ENCODE measurements at regions not wholly inside any gene's neighbourhood (a gene's known extent, or its start where the extent isn't known, plus 50 kb on each side); places are given as distances from the start of the nearest gene placed in this dataset.
"Not testable (repeated sequence)": the region's sequence is repeated elsewhere in the genome, so short reads cannot be mapped to it uniquely, and the experiment has no call there.

- TF ChIP-seq CTCF (IDR thresholded peaks at IDR 0.05; ENCODE audit: low read depth, low read length) = no peak
These were observed 61.9 kb upstream of the RGS1 start for GRCh38 chr1:192513697-192514096.

GRCh38 chr1:192516776-192517297, 58.7 kb upstream of the RGS1 start:
- no peak for TF ChIP-seq CTCF (IDR thresholded peaks at IDR 0.05; ENCODE audit: low read depth, low read length)
- H3K4me3 ChIP-seq (ENCODE audit: low read depth, low read length) = no peak overlapping the region

More at GRCh38 chr1:192513697-192514096, 61.9 kb upstream of the RGS1 start:
- no peak overlapping the region for H3K4me3 ChIP-seq (ENCODE audit: low read depth, low read length)

DNA sequence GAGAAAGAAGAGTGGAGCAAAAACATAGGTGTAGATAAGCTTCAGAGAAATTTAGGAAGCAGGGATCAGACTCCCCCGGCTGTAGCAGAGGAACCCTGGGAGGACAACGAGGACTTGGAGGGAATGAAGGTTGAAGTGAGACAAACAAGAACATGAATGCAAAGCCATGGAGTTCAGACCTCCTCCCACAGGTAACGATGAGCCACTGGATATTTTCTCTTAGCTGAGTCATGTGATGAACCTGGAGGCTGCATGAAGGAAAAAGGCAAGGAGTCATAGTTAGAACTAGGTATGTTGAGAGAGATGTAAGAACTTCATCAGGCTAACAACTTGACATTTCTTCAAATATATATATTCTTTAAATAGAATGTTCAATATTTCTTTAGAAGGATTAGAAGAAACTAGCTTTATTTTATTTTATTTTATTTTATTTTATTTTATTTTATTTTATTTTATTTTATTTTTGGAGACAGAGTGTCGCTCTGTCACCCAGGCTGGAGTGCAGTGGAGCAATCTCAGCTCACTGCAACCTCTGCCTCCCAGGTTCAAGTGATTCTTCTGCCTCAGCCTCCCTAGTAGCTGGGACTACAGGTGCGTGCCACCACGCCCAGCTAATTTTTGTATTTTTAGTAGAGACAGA, 57.7 kb upstream of the RGS1 start:
- not testable (repeated sequence) for H3K4me3 ChIP-seq (ENCODE audit: low read depth, low read length)

DNA sequence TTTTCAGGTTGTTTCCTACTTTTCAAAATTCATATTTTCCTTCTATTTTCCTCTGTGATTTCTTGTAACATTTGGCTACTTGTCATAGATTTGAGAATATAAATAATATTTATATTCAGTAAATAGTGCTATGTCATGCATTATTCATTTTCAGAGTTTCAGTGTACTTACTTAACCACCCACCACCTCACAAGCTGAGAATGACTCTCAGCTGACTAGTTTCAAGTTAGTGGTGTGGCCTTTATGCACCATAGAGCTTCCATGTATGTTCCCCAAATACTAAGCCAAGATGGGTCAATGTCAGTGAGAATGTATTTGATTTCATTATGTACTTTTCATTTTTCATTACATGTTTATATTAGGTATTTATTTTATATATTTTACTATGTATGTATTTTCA, 56.9 kb upstream of the RGS1 start:
- no peak overlapping the region for H3K4me3 ChIP-seq (ENCODE audit: low read depth, low read length)
- TF ChIP-seq CTCF (IDR thresholded peaks at IDR 0.05; ENCODE audit: low read depth, low read length) = no peak

DNA sequence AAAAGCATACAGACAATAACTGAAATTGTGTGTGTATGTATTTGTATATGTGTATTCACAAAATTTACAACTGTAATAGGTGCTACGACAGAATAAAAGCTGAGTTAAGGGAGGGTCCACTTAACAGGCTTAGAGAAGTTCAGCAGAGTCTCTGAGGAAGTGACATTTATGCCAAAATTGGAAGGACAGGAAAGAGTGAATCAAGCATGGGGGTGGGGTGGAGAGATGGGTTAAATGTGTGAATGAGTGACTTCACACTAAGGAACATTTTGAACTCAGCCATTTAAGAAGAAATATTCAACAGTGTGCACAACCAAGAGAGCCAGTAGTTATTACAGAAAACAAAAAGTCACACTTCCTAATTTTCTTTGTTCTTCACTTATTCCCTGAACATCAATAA, 53.8 kb upstream of the RGS1 start:
- H3K4me3 ChIP-seq (ENCODE audit: low read depth, low read length) = no peak overlapping the region
- no peak for TF ChIP-seq CTCF (IDR thresholded peaks at IDR 0.05; ENCODE audit: low read depth, low read length)

- no peak overlapping the region for H3K4me3 ChIP-seq (ENCODE audit: low read depth, low read length)
These were observed 52.9 kb upstream of the RGS1 start for GRCh38 chr1:192522673-192523072.

DNA sequence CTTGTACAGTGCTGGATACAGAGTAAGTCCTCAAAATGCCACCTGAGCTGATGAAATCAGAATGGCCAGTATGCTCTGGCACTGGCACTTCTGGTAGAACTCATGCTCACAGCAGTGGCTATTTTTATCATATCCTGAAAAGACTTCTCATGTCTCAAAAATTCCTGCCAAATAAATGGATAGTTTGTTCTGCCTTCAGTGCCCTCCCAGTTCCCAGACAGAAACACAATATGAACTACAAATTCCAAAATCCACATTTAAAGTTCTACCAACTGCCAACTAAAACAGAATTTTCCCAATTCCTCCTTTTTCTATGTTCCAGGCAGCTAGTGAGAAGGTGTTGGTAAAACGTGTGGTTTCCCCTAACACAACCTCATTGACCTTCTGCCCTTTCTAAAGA, 51.4 kb upstream of the RGS1 start:
- no peak for TF ChIP-seq CTCF (IDR thresholded peaks at IDR 0.05; ENCODE audit: low read depth, low read length)

More at GRCh38 chr1:192522673-192523072, 52.9 kb upstream of the RGS1 start:
- no peak for TF ChIP-seq CTCF (IDR thresholded peaks at IDR 0.05; ENCODE audit: low read depth, low read length)

More for the DNA sequence above, 51.4 kb upstream of the RGS1 start:
- H3K4me3 ChIP-seq (ENCODE audit: low read depth, low read length) = no peak overlapping the region
